Testis (tissue), 2 donors: ENCODE measurements at regions not wholly inside any gene's neighbourhood (a gene's known extent, or its start where the extent isn't known, plus 50 kb on each side); places are given as distances from the start of the nearest gene placed in this dataset.

Experiments
- DNase-seq: peaks from one replicate; pipeline ENCODE4 v3.0.0-alpha.2; 2019
- H3K27ac ChIP-seq, 2 donors: fragments of 200-600 bp; sonication (generic); one replicate each; pipeline ENCODE4 v1.5.1; 2019
- H3K27me3 ChIP-seq: fragments of 200-600 bp; sonication (generic); one replicate; pipeline ENCODE4 v1.5.1; 2019
- H3K36me3 ChIP-seq: fragments of 200-600 bp; sonication (generic); one replicate; pipeline ENCODE4 v1.5.1; 2017; ENCODE audit warnings: low read depth; ENCODE audit errors: missing control alignments
- H3K4me1 ChIP-seq: fragments of 200-600 bp; sonication (generic); one replicate; pipeline ENCODE4 v1.5.1; 2019
- H3K4me3 ChIP-seq, 2 donors: fragments of 200-600 bp; sonication (generic); one replicate each; pipeline ENCODE4 v1.5.1; 2017 to 2019
- H3K9me3 ChIP-seq: fragments of 200-600 bp; sonication (generic); one replicate; pipeline ENCODE4 v1.5.1; 2017
- POLR2A ChIP-seq: fragments of 450-650 bp; IDR thresholded peaks from one replicate; pipeline ENCODE4 v1.6.1; 2017; ENCODE audit warnings: antibody characterized with exemption, mild to moderate bottlenecking, moderate library complexity
- WGBS, 2 donors: methylation state at CpG; one replicate each; pipeline ENCODE4 v1.1.5; 2018; 5-methylcytosine and 5-hydroxymethylcytosine counted together
- intact Hi-C: fragments of 100-400 bp; cut with DNase I; formaldehyde crosslinking; loops from one replicate; pipeline ENCODE4 v1.15.1; 2023; ENCODE audit warnings: low total_unique reads
- TF ChIP-seq, protein P1 (sequence below), 3 experiments: fragments of 450-650 bp in 2 of 3; fragments of 200-600 bp in 1 of 3; sonication (generic) in 1 of 3; IDR thresholded peaks; one replicate each; pipeline ENCODE4 v1.5.1; 2016 to 2019; ENCODE audit warnings: antibody characterized with exemption in 3 of 3, mild to moderate bottlenecking in 2 of 3, moderate library complexity in 1 of 3

DNA sequence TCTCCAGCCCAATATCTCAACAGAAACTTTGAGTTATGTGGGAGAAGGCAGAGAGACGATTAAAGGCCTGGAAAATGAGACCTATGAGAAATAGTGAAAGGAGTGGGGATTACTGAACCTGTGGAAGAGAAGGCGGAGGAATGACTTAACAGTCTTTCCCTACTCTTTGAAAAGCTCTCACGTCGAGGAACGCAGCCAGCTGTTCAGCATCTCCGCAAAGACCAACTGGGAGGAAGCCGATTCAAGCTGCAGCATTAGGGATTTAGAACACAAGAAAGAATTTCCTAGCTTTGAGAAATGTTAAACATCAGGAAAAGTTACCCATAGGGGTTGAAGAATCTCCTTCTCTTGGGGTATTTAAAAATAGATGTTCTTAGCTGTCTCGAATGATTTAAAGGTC lies 233.2 kb upstream of the PARD3B start:
- no peak for DNase-seq
- intact Hi-C loops: no loop called here
- WGBS, 2 donors: 65 to 80% methylated on average over 8 of the region's 8 CpGs
- Histone ChIP-seq H3K4me1 (no peaks in the 10 kb centered on the region), H3K9me3 (no peaks in the 10 kb centered on the region), H3K27ac (no peak overlapping the region), H3K36me3 (no peaks in the 10 kb centered on the region), H3K4me3 (no peak overlapping the region), H3K27me3 (no peaks in the 10 kb centered on the region)
- TF ChIP-seq, protein P1, sequence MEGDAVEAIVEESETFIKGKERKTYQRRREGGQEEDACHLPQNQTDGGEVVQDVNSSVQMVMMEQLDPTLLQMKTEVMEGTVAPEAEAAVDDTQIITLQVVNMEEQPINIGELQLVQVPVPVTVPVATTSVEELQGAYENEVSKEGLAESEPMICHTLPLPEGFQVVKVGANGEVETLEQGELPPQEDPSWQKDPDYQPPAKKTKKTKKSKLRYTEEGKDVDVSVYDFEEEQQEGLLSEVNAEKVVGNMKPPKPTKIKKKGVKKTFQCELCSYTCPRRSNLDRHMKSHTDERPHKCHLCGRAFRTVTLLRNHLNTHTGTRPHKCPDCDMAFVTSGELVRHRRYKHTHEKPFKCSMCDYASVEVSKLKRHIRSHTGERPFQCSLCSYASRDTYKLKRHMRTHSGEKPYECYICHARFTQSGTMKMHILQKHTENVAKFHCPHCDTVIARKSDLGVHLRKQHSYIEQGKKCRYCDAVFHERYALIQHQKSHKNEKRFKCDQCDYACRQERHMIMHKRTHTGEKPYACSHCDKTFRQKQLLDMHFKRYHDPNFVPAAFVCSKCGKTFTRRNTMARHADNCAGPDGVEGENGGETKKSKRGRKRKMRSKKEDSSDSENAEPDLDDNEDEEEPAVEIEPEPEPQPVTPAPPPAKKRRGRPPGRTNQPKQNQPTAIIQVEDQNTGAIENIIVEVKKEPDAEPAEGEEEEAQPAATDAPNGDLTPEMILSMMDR (IDR thresholded peaks at IDR 0.05): no peak
- TF ChIP-seq POLR2A: no peak

DNA sequence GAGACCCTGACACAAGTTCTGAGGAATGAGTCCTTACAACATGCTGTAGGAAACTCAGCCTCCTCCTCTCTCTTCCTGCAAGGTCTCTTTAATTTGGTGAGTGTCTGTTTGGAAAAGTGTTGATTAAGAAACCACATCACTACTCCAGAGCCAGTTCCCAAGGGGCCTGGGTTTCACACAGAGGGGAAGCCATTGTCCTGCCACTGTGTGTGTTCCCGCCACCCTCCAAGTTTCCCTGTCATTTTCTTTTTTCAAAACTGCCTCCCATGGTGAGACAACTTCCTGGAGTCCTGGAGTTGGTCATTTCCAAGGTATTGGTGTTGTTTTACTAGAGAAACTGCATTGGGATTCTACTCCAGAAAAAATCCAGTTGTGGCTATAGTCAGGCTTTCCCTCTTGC lies 232.0 kb upstream of the PARD3B start:
- intact Hi-C loops: no loop called here
- TF ChIP-seq POLR2A: no peak
- TF ChIP-seq, protein P1 (IDR thresholded peaks at IDR 0.05): no peak
- Histone ChIP-seq H3K27ac (no peak overlapping the region), H3K36me3 (no peaks in the 10 kb centered on the region), H3K4me3 (no peak overlapping the region), H3K27me3 (no peaks in the 10 kb centered on the region), H3K4me1 (no peaks in the 10 kb centered on the region), H3K9me3 (no peaks in the 10 kb centered on the region)
- WGBS, 2 donors: 92 to 95% methylated on average over 1 of the region's 1 CpG
- DNase-seq: no peak

DNA sequence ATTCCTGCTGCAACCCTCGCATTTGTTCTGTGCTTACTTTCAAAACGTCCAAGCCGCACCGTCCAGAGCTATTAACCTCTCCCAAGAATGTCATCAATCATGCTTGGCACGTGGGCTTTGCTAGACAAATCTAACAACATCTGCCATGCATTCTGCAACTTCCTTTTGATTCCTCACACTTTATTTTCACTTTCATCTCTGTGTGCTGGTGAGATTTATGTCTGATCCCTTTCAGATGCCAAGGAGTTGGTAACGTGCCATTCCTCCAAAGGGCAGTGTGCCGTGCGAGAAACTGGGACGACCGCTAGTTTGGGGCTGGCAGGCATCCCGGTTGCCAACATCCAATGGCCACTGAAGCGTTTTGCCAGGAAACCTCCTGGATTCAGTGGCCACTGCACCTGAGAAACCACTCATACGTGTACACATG lies 230.0 kb upstream of the PARD3B start:
- DNase-seq: no peak
- intact Hi-C loops: no loop called here
- no peaks in the 10 kb centered on the region for H3K36me3 ChIP-seq
- H3K4me3 ChIP-seq: no peak overlapping the region
- no peaks in the 10 kb centered on the region for H3K27me3 ChIP-seq
- 78 to 82% methylated on average over 13 of the region's 13 CpGs for WGBS, 2 donors
- H3K27ac ChIP-seq: no peak overlapping the region
- TF ChIP-seq, protein P1 (IDR thresholded peaks at IDR 0.05): no peak
- no peaks in the 10 kb centered on the region for H3K4me1 ChIP-seq
- H3K9me3 ChIP-seq: no peaks in the 10 kb centered on the region

DNA sequence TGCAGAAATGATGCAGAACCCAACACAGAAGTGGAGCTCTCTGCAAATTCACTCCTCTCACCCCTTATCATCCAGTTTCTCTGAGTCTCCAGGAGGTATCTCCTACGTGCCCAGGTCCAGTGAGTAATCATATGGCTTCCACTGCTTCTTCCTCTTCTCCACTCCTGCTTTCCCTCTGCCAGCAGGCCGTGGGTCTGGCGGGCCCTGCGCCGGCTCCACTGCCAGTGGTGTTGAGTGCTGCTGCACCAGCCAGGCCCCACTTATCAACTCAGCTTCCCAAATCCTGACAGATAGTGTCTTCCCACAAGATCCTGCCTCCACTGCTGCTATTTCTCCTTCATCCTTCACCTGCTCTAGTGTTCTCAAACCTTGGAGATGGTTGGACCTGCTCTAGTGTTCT lies 227.6 kb upstream of the PARD3B start:
- H3K36me3 ChIP-seq: no peaks in the 10 kb centered on the region
- H3K4me1 ChIP-seq: no peaks in the 10 kb centered on the region
- intact Hi-C loops: no loop called here
- WGBS, 2 donors: 91 to 93% methylated on average over 5 of the region's 5 CpGs
- H3K9me3 ChIP-seq: no peaks in the 10 kb centered on the region
- H3K27ac ChIP-seq: no peak overlapping the region
- TF ChIP-seq, protein P1 (IDR thresholded peaks at IDR 0.05): no peak
- TF ChIP-seq POLR2A: no peak
- no peak for DNase-seq
- no peak overlapping the region for H3K4me3 ChIP-seq
- H3K27me3 ChIP-seq: no peaks in the 10 kb centered on the region

DNA sequence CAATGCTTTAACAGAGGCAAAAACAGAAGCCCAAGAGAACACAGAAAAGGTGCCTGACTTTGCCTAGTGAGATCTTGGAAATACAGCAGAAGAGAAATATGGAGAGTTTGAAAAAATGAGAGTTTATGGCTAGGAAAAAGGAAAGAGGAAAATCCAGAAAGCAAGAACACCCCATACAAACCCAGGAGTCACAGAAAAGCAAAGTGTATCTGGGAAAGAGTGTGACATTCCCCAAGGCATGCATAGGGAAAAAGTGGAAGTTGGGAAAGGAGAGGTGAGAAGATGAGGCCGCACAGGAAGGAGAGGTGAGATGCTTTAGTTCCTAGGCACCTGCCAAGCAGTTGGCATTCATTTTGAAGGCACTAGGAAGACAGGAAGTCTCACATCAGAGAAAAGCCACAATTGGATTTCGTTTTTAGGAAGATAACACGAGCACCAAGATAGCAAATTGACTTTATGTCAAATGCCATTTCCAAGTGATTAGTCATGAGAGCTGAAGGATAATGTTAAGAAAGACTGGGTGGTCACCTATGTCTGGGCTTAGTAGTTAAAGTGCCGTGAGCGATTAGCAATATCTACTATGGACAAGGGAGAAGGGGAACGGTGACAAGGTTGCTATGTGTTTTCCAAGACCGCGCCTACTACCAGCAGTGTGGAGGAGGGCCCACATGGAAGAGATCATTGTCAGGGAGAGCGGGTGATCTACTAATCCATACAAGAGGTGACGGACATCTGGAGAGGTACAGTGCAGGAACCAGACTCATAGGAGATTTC lies 224.1 kb upstream of the PARD3B start:
- WGBS, 2 donors: 86 to 93% methylated on average over 10 of the region's 10 CpGs
- no peaks in the 10 kb centered on the region for H3K36me3 ChIP-seq
- no peak for DNase-seq
- intact Hi-C loops: loop anchor here (10.0 kb wide), 1 partner anchor 1354 kb away; no protein-coding TSS in a partner anchor
- no peak overlapping the region for H3K4me3 ChIP-seq
- TF ChIP-seq, protein P1 (IDR thresholded peaks at IDR 0.05): no peak
- TF ChIP-seq POLR2A: no peak
- no peaks in the 10 kb centered on the region for H3K4me1 ChIP-seq
- no peaks in the 10 kb centered on the region for H3K9me3 ChIP-seq
- no peaks in the 10 kb centered on the region for H3K27me3 ChIP-seq
- no peak overlapping the region for H3K27ac ChIP-seq
